H1 (cell line): ENCODE measurements at regions not wholly inside any gene's neighbourhood (a gene's known extent, or its start where the extent isn't known, plus 50 kb on each side); places are given as distances from the start of the nearest gene placed in this dataset.

Experiments used
- CTCF ChIA-PET: fragments of 300-600 bp; sonication (Branson Sonifier 250); formaldehyde crosslinking; loops from one replicate; lab custom pipeline; 2021; ENCODE audit not compliant: partially characterized antibody; lab: Charles Lee
- POLR2A ChIA-PET: fragments of 300-600 bp; sonication (Branson Sonifier 250); formaldehyde crosslinking; loops from one replicate; lab custom pipeline; 2021; ENCODE audit warnings: inconsistent platforms; ENCODE audit not compliant: partially characterized antibody; lab: Charles Lee
- DNase-seq, 2 experiments: peaks; one replicate each; pipeline versions ENCODE4 v3.0.0 to v3.0.0-alpha.2; 2010 to 2022; ENCODE audit warnings: low spot score in 2 of 2, low read depth in 1 of 2, mixed read lengths in 1 of 2
- FAIRE-seq: peaks from 2 replicates; lab custom pipeline; 2011; peaks lifted over from hg19 to GRCh38; lab: Jason Lieb, UNC
- H2AFZ ChIP-seq: 2 replicates; pipeline ENCODE4 v1.8.1; 2012; ENCODE audit warnings: low read length, inconsistent platforms
- H2AK5ac ChIP-seq: 2 replicates; pipeline ENCODE4 v1.6.1; 2013; ENCODE audit warnings: low read depth, low read length
- H2BK120ac ChIP-seq: replicated peaks from 2 replicates; pipeline ENCODE3; 2013; ENCODE audit warnings: low read depth, low read length, inconsistent platforms
- H2BK12ac ChIP-seq: 2 replicates; pipeline ENCODE4 v1.6.1; 2013; ENCODE audit warnings: low read depth, low read length
- H2BK15ac ChIP-seq: 2 replicates; pipeline ENCODE4 v1.6.1; 2013; ENCODE audit warnings: low read length
- H2BK20ac ChIP-seq: 2 replicates; pipeline ENCODE4 v1.6.1; 2013; ENCODE audit warnings: low read length
- H2BK5ac ChIP-seq: 2 replicates; pipeline ENCODE4 v1.6.1; 2013; ENCODE audit warnings: low read depth, low read length
- H3K14ac ChIP-seq: 2 replicates; pipeline ENCODE4 v1.6.1; 2013; ENCODE audit warnings: inconsistent platforms; ENCODE audit not compliant: insufficient read length
- H3K18ac ChIP-seq: 2 replicates; pipeline ENCODE4 v1.6.1; 2013; ENCODE audit warnings: low read length; ENCODE audit errors: extremely low read depth
- H3K23ac ChIP-seq: 2 replicates; pipeline ENCODE4 v1.6.1; 2013; ENCODE audit warnings: inconsistent platforms; ENCODE audit not compliant: insufficient read length
- H3K23me2 ChIP-seq: 2 replicates; pipeline ENCODE4 v1.6.1; 2013; ENCODE audit warnings: low read depth, low read length
- H3K27ac ChIP-seq: 2 replicates; pipeline ENCODE4 v1.6.1; 2011; ENCODE audit warnings: low read depth, low read length, inconsistent platforms
- H3K27me3 ChIP-seq, 4 experiments: replicated peaks in 1 of 4; 1 replicate in 1 of 4; 2 replicates in 3 of 4; pipeline versions ENCODE4 v1.6.1 to v1.8.1; 2011 to 2013; ENCODE audit warnings: low read length in 3 of 4, mild to moderate bottlenecking in 3 of 4, inconsistent platforms in 2 of 4, mixed read lengths in 2 of 4, moderate library complexity in 1 of 4; ENCODE audit not compliant: control insufficient read depth in 3 of 4, insufficient read depth in 3 of 4; ENCODE audit errors: extremely low read depth in 1 of 4
- H3K36me3 ChIP-seq, 4 experiments: 2 replicates each; pipeline versions ENCODE4 v1.6.1 to v1.8.1; 2011 to 2013; ENCODE audit warnings: mild to moderate bottlenecking in 4 of 4, low read length in 3 of 4, moderate library complexity in 2 of 4, control low read depth in 1 of 4, inconsistent platforms in 1 of 4; ENCODE audit not compliant: insufficient read depth in 4 of 4, control insufficient read depth in 2 of 4
- H3K4ac ChIP-seq: replicated peaks from 2 replicates; pipeline ENCODE3; 2013; ENCODE audit warnings: low read length, low read depth, mixed read lengths, inconsistent platforms; ENCODE audit not compliant: insufficient read length
- H3K4me1 ChIP-seq, 4 experiments: replicated peaks in 1 of 4; 1 replicate in 1 of 4; 2 replicates in 3 of 4; pipeline versions ENCODE4 v1.6.1 to v1.8.1; 2011 to 2013; ENCODE audit warnings: low read length in 3 of 4, inconsistent platforms in 2 of 4, mixed read lengths in 1 of 4; ENCODE audit not compliant: insufficient read depth in 4 of 4, control insufficient read depth in 3 of 4
- H3K4me2 ChIP-seq, 2 experiments: 2 replicates each; pipeline versions ENCODE4 v1.6.1 to v1.8.1; 2011 to 2013; ENCODE audit warnings: low read depth in 2 of 2, low read length in 2 of 2, control low read depth in 1 of 2, inconsistent platforms in 1 of 2, mild to moderate bottlenecking in 1 of 2; ENCODE audit not compliant: insufficient read depth in 1 of 2
- H3K4me3 ChIP-seq, 4 experiments: fragments of 200-600, 300-600 bp in 1 of 4; sonication (generic), shearing (Covaris generic), sonication (Bioruptor Twin) in 1 of 4; 2 replicates each; pipeline versions ENCODE4 v1.5.1 to v1.8.1; 2011 to 2016; ENCODE audit warnings: low read length in 4 of 4, low read depth in 3 of 4, control low read depth in 2 of 4, inconsistent platforms in 2 of 4, mild to moderate bottlenecking in 2 of 4, mixed read lengths in 1 of 4, moderate library complexity in 1 of 4; ENCODE audit not compliant: insufficient read depth in 2 of 4; ENCODE audit errors: extremely low read depth in 1 of 4
- H3K56ac ChIP-seq: replicated peaks from 2 replicates; pipeline ENCODE3; 2013; ENCODE audit warnings: low read depth, mild to moderate bottlenecking, mixed read lengths, low read length, inconsistent platforms; ENCODE audit not compliant: insufficient read length
- H3K79me1 ChIP-seq: 2 replicates; pipeline ENCODE4 v1.6.1; 2013; ENCODE audit warnings: low read depth, low read length, control low read depth
- H3K79me2 ChIP-seq, 2 experiments: 2 replicates each; pipeline versions ENCODE4 v1.6.1 to v1.8.1; 2012 to 2013; ENCODE audit warnings: low read length in 2 of 2, mild to moderate bottlenecking in 2 of 2, inconsistent platforms in 1 of 2; ENCODE audit not compliant: insufficient read depth in 2 of 2, control insufficient read depth in 1 of 2
- H3K9ac ChIP-seq, 4 experiments: replicated peaks in 1 of 4; 1 replicate in 1 of 4; 2 replicates in 3 of 4; pipeline versions ENCODE4 v1.6.1 to v1.8.1; 2011 to 2013; ENCODE audit warnings: low read depth in 3 of 4, low read length in 3 of 4, control low read depth in 2 of 4, mild to moderate bottlenecking in 2 of 4, moderate library complexity in 2 of 4, inconsistent platforms in 1 of 4; ENCODE audit errors: extremely low read depth in 1 of 4
- H3K9me3 ChIP-seq, 2 experiments: 2 replicates each; pipeline versions ENCODE4 v1.6.1 to v1.8.1; 2012 to 2013; ENCODE audit warnings: mild to moderate bottlenecking in 2 of 2, moderate library complexity in 2 of 2, control low read depth in 1 of 2, inconsistent platforms in 1 of 2, low read depth in 1 of 2, low read length in 1 of 2, mixed read lengths in 1 of 2; ENCODE audit not compliant: insufficient read depth in 2 of 2
- H4K20me1 ChIP-seq, 2 experiments: replicated peaks in 1 of 2; 2 replicates each; pipeline versions ENCODE3 to v1.8.1; 2011 to 2013; ENCODE audit warnings: inconsistent platforms in 2 of 2, low read length in 2 of 2, mild to moderate bottlenecking in 1 of 2; ENCODE audit not compliant: insufficient read depth in 2 of 2, control insufficient read depth in 1 of 2
- H4K5ac ChIP-seq: 2 replicates; pipeline ENCODE4 v1.6.1; 2013; ENCODE audit warnings: low read length, low read depth, mixed read lengths, inconsistent platforms; ENCODE audit not compliant: insufficient read length
- H4K8ac ChIP-seq: 2 replicates; pipeline ENCODE4 v1.8.0; 2013; ENCODE audit warnings: mild to moderate bottlenecking, moderate library complexity, low read length, inconsistent platforms; ENCODE audit not compliant: insufficient read depth; ENCODE audit errors: extremely low read depth
- H4K91ac ChIP-seq: replicated peaks from 2 replicates; pipeline ENCODE3; 2013; ENCODE audit warnings: low read length, mixed read lengths, inconsistent platforms; ENCODE audit not compliant: insufficient read length
- BRCA1 ChIP-seq: IDR thresholded peaks from 2 replicates; pipeline ENCODE4 v1.6.1; 2012; ENCODE audit warnings: low read depth, low read length, improper control_type of control experiment
- CEBPB ChIP-seq: IDR thresholded peaks from 2 replicates; pipeline ENCODE4 v1.6.1; 2012; ENCODE audit warnings: low read depth, low read length
- CHD2 ChIP-seq: IDR thresholded peaks from 2 replicates; pipeline ENCODE4 v1.6.1; 2012; ENCODE audit warnings: low read length, improper control_type of control experiment
- EP300 ChIP-seq, 2 experiments: IDR thresholded peaks; 1 replicate in 1 of 2; 2 replicates in 1 of 2; pipeline ENCODE4 v1.6.1; 2011 to 2012; ENCODE audit warnings: low read depth in 2 of 2, low read length in 2 of 2, mild to moderate bottlenecking in 2 of 2, borderline replicate concordance in 1 of 2, inconsistent platforms in 1 of 2, moderate library complexity in 1 of 2
- GABPA ChIP-seq: IDR thresholded peaks from 2 replicates; pipeline ENCODE4 v1.6.1; 2011; ENCODE audit warnings: mild to moderate bottlenecking, low read length, moderate library complexity, borderline replicate concordance; ENCODE audit not compliant: insufficient read depth
- JUN ChIP-seq: IDR thresholded peaks from 2 replicates; pipeline ENCODE4 v1.6.1; 2011; ENCODE audit warnings: low read depth, mild to moderate bottlenecking, improper control_type of control experiment, low read length
- JUND ChIP-seq: IDR thresholded peaks from 2 replicates; pipeline ENCODE4 v1.6.1; 2011; ENCODE audit warnings: mild to moderate bottlenecking, improper control_type of control experiment, low read length
- KDM4A ChIP-seq: IDR thresholded peaks from one replicate; pipeline ENCODE4 v1.7.1; 2012; ENCODE audit warnings: low read depth, mild to moderate bottlenecking, moderate library complexity, low read length, inconsistent platforms; ENCODE audit not compliant: severe bottlenecking
- RFX5 ChIP-seq: IDR thresholded peaks from 2 replicates; pipeline ENCODE4 v1.6.1; 2011; ENCODE audit warnings: low read depth, low read length, improper control_type of control experiment, borderline replicate concordance
- SIN3A ChIP-seq, 2 experiments: IDR thresholded peaks in 1 of 2; conservative IDR thresholded peaks in 1 of 2; 2 replicates each; pipeline ENCODE4 v1.6.1; 2011 to 2012; ENCODE audit warnings: low read length in 2 of 2, improper control_type of control experiment in 1 of 2, low read depth in 1 of 2, mild to moderate bottlenecking in 1 of 2
- SP2 ChIP-seq: IDR thresholded peaks from 2 replicates; pipeline ENCODE4 v1.6.1; 2012; ENCODE audit warnings: mild to moderate bottlenecking, low read length, inconsistent platforms
- TCF12 ChIP-seq: IDR thresholded peaks from 2 replicates; pipeline ENCODE4 v1.6.1; 2011; ENCODE audit warnings: low read depth, mild to moderate bottlenecking, low read length
- YY1 ChIP-seq: IDR thresholded peaks from 2 replicates; pipeline ENCODE4 v1.6.1; 2011; ENCODE audit warnings: low read depth, mild to moderate bottlenecking, low read length
- WGBS, 2 experiments: shearing (Covaris generic) in 1 of 2; methylation state at CpG; one replicate each; pipeline versions ENCODE4 v1.1.6 to v1.1.7; 2013 to 2015; ENCODE audit warnings: low lambda C conversion rate in 2 of 2, mixed read lengths in 2 of 2, inconsistent platforms in 1 of 2, low coverage in 1 of 2, missing lambda C conversion rate in 1 of 2; ENCODE audit not compliant: insufficient replicate concordance in 2 of 2, insufficient coverage in 1 of 2, insufficient read length in 1 of 2; ENCODE audit errors: extremely low coverage in 1 of 2, missing lambda C conversion rate in 1 of 2; 5-methylcytosine and 5-hydroxymethylcytosine counted together

- Histone ChIP-seq H3K4me2 (no peak overlapping the region), H3K36me3 (no peaks in the 10 kb centered on the region), H2AFZ (no peak overlapping the region), H3K14ac (no peak overlapping the region), H3K9me3 (no peaks in the 10 kb centered on the region; a peak in 1 of 4 replicates), H3K9ac (no peak overlapping the region), H3K23ac (no peak overlapping the region), H2AK5ac (no peak overlapping the region), H3K4me1 (no peaks in the 10 kb centered on the region), H3K79me1 (no peaks in the 10 kb centered on the region), H3K27ac (no peak overlapping the region), H2BK20ac (no peak overlapping the region), H3K79me2 (no peaks in the 10 kb centered on the region), H4K20me1 (no peaks in the 10 kb centered on the region), H4K5ac (no peak overlapping the region), H2BK5ac (no peak overlapping the region), H3K56ac (no peak overlapping the region), H3K23me2 (no peaks in the 10 kb centered on the region), H3K4me3 (no peak overlapping the region), H3K18ac (no peak overlapping the region), H4K91ac (no peak overlapping the region), H2BK12ac (no peak overlapping the region), H4K8ac (no peak overlapping the region), H3K4ac (no peak overlapping the region), H2BK120ac (no peak overlapping the region), H3K27me3 (no peaks in the 10 kb centered on the region), H2BK15ac (no peak overlapping the region)
- TF ChIP-seq RFX5 (no peak), CHD2 (no peak), GABPA (no peak), TCF12 (no peak), YY1 (no peak), SIN3A (conservative IDR thresholded peaks at IDR 0.05 in 1 of 2, IDR thresholded peaks at IDR 0.05 in 1 of 2; ENCODE audit: low read depth in 1 of 2, low read length in 2 of 2) (no peak), JUND (no peak), JUN (no peak), EP300 (IDR thresholded peaks at IDR 0.05; ENCODE audit: borderline replicate concordance in 1 of 2, low read depth in 2 of 2, low read length in 2 of 2) (no peak), SP2 (no peak), CEBPB (no peak), KDM4A (no peak), BRCA1 (no peak)
- DNase-seq = no peak
- FAIRE-seq = no peak
- ChIA-PET CTCF (no interaction called here), POLR2A (no interaction called here)
- 84% methylated on average over 1 of the region's 1 CpG; no CpG with 5 or more reads in 1 of the 2 experiments for WGBS, 2 experiments
Measured at GRCh38 chr6:121645100-121645745, 209.8 kb downstream of the GJA1 start.
